A549 (cell line): ENCODE measurements at regions not wholly inside any gene's neighbourhood (a gene's known extent, or its start where the extent isn't known, plus 50 kb on each side); places are given as distances from the start of the nearest gene placed in this dataset.

ENCODE experiments used
- ATAC-seq, 2 experiments: fragments of 200-7000 bp in 1 of 2; fragments of >200 bp in 1 of 2; cut with Nextera tagmentation in 1 of 2; cut with Tn5 transposase in 1 of 2; 3 replicates each; pipeline versions ENCODE4 v1.8.0 to v1.9.1; 2018 to 2020; ENCODE audit warnings: mild to moderate bottlenecking in 1 of 2, moderate library complexity in 1 of 2
- CTCF ChIA-PET: fragments of 300-600 bp; sonication (Branson Sonifier 250); formaldehyde crosslinking; extraction: SDS; loops from one replicate; lab custom pipeline; 2021; ENCODE audit warnings: antibody characterized with exemption, inconsistent platforms; lab: Yijun Ruan, JAX
- POLR2A ChIA-PET: fragments of 350-600 bp; formaldehyde crosslinking; extraction: SDS; loops from one replicate; lab custom pipeline; 2021; ENCODE audit warnings: antibody characterized with exemption, inconsistent platforms; lab: Yijun Ruan, JAX
- DNase-seq, 2 experiments: peaks; one replicate each; pipeline versions ENCODE4 v3.0.0 to v3.0.0-alpha.2; 2011 to 2016; ENCODE audit warnings: low read depth in 1 of 2, low spot score in 1 of 2
- FAIRE-seq: peaks from 2 replicates; lab custom pipeline; 2011; peaks lifted over from hg19 to GRCh38; lab: Jason Lieb, UNC
- H3K27ac ChIP-seq, 2 experiments: fragments of >200 bp; sonication (Bioruptor Twin); formaldehyde crosslinking; 3 replicates each; pipeline ENCODE4 v1.5.1; 2016 to 2017
- H3K4me1 ChIP-seq: fragments of >200 bp; sonication (Bioruptor Twin); formaldehyde crosslinking; 3 replicates; pipeline ENCODE4 v1.6.1; 2016
- H3K4me2 ChIP-seq: fragments of >200 bp; sonication (Bioruptor Twin); formaldehyde crosslinking; 3 replicates; pipeline ENCODE4 v1.6.1; 2016
- H3K4me3 ChIP-seq: fragments of >200 bp; sonication (Bioruptor Twin); formaldehyde crosslinking; 3 replicates; pipeline ENCODE4 v1.5.1; 2016
- H3K9me3 ChIP-seq: fragments of >200 bp; sonication (Bioruptor Twin); formaldehyde crosslinking; 3 replicates; pipeline ENCODE4 v1.6.1; 2016
- BHLHE40 ChIP-seq: IDR thresholded peaks from 2 replicates; pipeline ENCODE4 v1.6.1; 2012; ENCODE audit warnings: low read depth, low read length, inconsistent platforms
- CBX8 ChIP-seq: fragments of 200-600 bp; sonication (generic); IDR thresholded peaks from 2 replicates; pipeline ENCODE4 v1.6.1; 2016
- CHD2 ChIP-seq: fragments of 150-350 bp; IDR thresholded peaks from 2 replicates; pipeline ENCODE4 v1.6.1; 2014; ENCODE audit warnings: low read length; ENCODE audit not compliant: partially characterized antibody
- EHF ChIP-seq: fragments of 250-450 bp; sonication (Bioruptor Pico); IDR thresholded peaks from 2 replicates; pipeline ENCODE4 v1.5.0; 2020; ENCODE audit warnings: mild to moderate bottlenecking
- FOSB ChIP-seq: fragments of 250-450 bp; sonication (Bioruptor Pico); IDR thresholded peaks from 2 replicates; pipeline ENCODE4 v1.5.0; 2020; ENCODE audit warnings: mild to moderate bottlenecking, moderate library complexity
- FOSL2 ChIP-seq, 2 experiments: fragments of 450-650 bp in 1 of 2; fragments of >200 bp in 1 of 2; sonication (Bioruptor Twin) in 1 of 2; formaldehyde crosslinking; IDR thresholded peaks; 2 replicates each; pipeline versions ENCODE4 v1.5.0 to v1.6.1; 2016 to 2020; ENCODE audit warnings: mild to moderate bottlenecking in 1 of 2, moderate library complexity in 1 of 2
- HDAC2 ChIP-seq: fragments of 200-600 bp; sonication (generic); IDR thresholded peaks from 2 replicates; pipeline ENCODE4 v1.6.1; 2016
- HEYL ChIP-seq: fragments of 250-450 bp; sonication (Bioruptor Pico); IDR thresholded peaks from 2 replicates; pipeline ENCODE4 v1.8.0; 2021; ENCODE audit warnings: mild to moderate bottlenecking, moderate library complexity
- HOXA7 ChIP-seq: fragments of 250-450 bp; sonication (Bioruptor Pico); IDR thresholded peaks from 2 replicates; pipeline ENCODE4 v1.5.0; 2020; ENCODE audit warnings: mild to moderate bottlenecking, moderate library complexity
- KDM1A ChIP-seq: fragments of 200-600 bp; sonication (generic); IDR thresholded peaks from 2 replicates; pipeline ENCODE4 v1.6.1; 2016; ENCODE audit warnings: low read depth, mild to moderate bottlenecking
- MAFK ChIP-seq: fragments of 450-650 bp; IDR thresholded peaks from 2 replicates; pipeline ENCODE4 v1.6.1; 2014; ENCODE audit not compliant: partially characterized antibody
- NFE2L2 ChIP-seq: fragments of 150-350 bp; conservative IDR thresholded peaks from 2 replicates; pipeline ENCODE4 v1.6.1; 2014; ENCODE audit warnings: low read length
- NR3C1 ChIP-seq: fragments of >200 bp; sonication (Bioruptor Twin); formaldehyde crosslinking; IDR thresholded peaks from 3 replicates; pipeline ENCODE4 v1.6.1; 2017
- PHF8 ChIP-seq: fragments of 200-600 bp; sonication (generic); IDR thresholded peaks from 2 replicates; pipeline ENCODE4 v1.6.1; 2016; ENCODE audit warnings: low read depth, mild to moderate bottlenecking, antibody characterized with exemption, moderate library complexity, borderline replicate concordance
- POLR2AphosphoS2 ChIP-seq: conservative IDR thresholded peaks from 2 replicates; pipeline ENCODE4 v1.6.1; 2012; ENCODE audit warnings: low read length, improper control_type of control experiment, inconsistent platforms
- RFX5 ChIP-seq: fragments of 450-650 bp; IDR thresholded peaks from 2 replicates; pipeline ENCODE4 v1.7.1; 2014; ENCODE audit warnings: antibody characterized with exemption, mild to moderate bottlenecking, moderate library complexity
- SREBF2 ChIP-seq: fragments of 450-650 bp; IDR thresholded peaks from 2 replicates; pipeline ENCODE4 v1.6.1; 2014; ENCODE audit warnings: mild to moderate bottlenecking, moderate library complexity
- TFCP2L1 ChIP-seq: fragments of 250-450 bp; sonication (Bioruptor Pico); IDR thresholded peaks from 2 replicates; pipeline ENCODE4 v1.5.0; 2021; ENCODE audit warnings: mild to moderate bottlenecking
- ZC3H11A ChIP-seq: fragments of 450-650 bp; IDR thresholded peaks from 2 replicates; pipeline ENCODE4 v1.6.1; 2014; ENCODE audit warnings: antibody characterized with exemption, mild to moderate bottlenecking
- ZFP36 ChIP-seq: fragments of 450-650 bp; IDR thresholded peaks from 2 replicates; pipeline ENCODE4 v1.6.1; 2014; ENCODE audit warnings: borderline replicate concordance; ENCODE audit not compliant: partially characterized antibody
- ZNF302 ChIP-seq: fragments of 250-450 bp; sonication (Bioruptor Pico); IDR thresholded peaks from 2 replicates; pipeline ENCODE4 v1.9.0; 2021; ENCODE audit warnings: inconsistent platforms, mild to moderate bottlenecking, moderate library complexity
- WGBS: methylation state at CpG from one replicate; pipeline ENCODE4 v1.1.6; 2017; ENCODE audit errors: missing lambda C conversion rate; 5-methylcytosine and 5-hydroxymethylcytosine counted together
- TF ChIP-seq, protein P1 (sequence below): IDR thresholded peaks from 2 replicates; pipeline ENCODE4 v1.6.1; 2012
- TF ChIP-seq, protein P2 (sequence below): fragments of >200 bp; sonication (Bioruptor Twin); formaldehyde crosslinking; IDR thresholded peaks from 2 replicates; pipeline ENCODE4 v1.6.1; 2016
- TF ChIP-seq, protein P3 (sequence below): fragments of 150-350 bp; IDR thresholded peaks from 2 replicates; pipeline ENCODE4 v1.6.1; 2014; ENCODE audit warnings: low read depth, mild to moderate bottlenecking, low read length
- TF ChIP-seq, protein P4 (sequence below): IDR thresholded peaks from 2 replicates; pipeline ENCODE4 v1.6.1; 2012
- TF ChIP-seq, protein P5 (sequence below): IDR thresholded peaks from 2 replicates; pipeline ENCODE4 v1.6.1; 2012; ENCODE audit warnings: low read depth, borderline replicate concordance
- TF ChIP-seq, protein P6 (sequence below): fragments of 250-450 bp; sonication (Bioruptor Pico); IDR thresholded peaks from 2 replicates; pipeline ENCODE4 v1.5.0; 2021; ENCODE audit warnings: mild to moderate bottlenecking, moderate library complexity, borderline replicate concordance

DNA sequence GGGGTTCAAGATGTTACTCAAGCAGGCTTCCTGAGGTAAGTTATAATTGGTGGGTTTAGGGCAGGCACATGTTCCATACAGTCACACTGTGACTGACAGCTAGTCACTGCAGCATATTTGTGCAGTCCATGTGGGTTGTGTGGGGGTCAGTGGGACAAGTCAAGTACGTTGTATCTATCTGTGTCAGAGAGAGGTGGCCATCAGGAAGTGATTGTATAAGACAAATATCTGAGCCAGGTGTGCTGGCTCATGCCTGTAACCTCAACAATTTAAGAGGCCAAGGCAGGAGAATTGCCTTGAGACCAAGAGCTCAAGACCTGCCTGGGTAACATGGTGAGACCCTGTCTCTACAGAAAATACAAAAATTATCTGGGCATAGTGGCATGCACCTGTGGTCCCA is 509.3 kb downstream of the CENPC start:
- POLR2A ChIA-PET: no interaction called here
- no peak overlapping the region for H3K4me3 ChIP-seq
- no peaks in the 10 kb centered on the region for H3K4me1 ChIP-seq
- no peak for FAIRE-seq
- TF ChIP-seq RFX5: no peak
- no peak for TF ChIP-seq NR3C1
- no peak for TF ChIP-seq NFE2L2
- TF ChIP-seq, all 56 proteins: peak for 0
- no peak overlapping the region for H3K27ac ChIP-seq
- CTCF ChIA-PET: interaction anchor here (1.2 kb wide), 1 partner anchor 9 kb away, joined by 4 read pairs; no protein-coding TSS in a partner anchor
- no peaks in the 10 kb centered on the region for H3K9me3 ChIP-seq
- no peak for DNase-seq
- no peak for ATAC-seq
- 0% methylated on average over 1 of the region's 1 CpG for WGBS
- no peak overlapping the region for H3K4me2 ChIP-seq

DNA sequence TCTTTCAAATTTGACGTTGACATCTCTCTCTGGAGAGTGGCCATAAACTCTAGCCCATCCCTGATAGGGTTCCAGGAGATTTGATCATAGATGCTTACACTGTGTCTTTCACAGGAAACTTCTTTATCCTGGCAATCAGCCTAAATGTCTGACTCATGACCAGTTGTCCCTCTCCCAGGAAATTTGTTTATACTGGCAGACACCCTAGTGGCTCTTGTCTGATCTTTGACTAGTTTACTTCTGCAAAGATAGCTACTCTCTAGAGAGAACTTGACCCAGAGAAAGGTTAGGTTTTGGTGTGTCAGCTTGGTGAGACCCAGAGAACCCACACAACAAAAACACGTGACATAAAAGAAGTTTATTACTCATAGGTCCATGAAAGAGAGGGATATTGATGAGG is 509.8 kb downstream of the CENPC start:
- TF ChIP-seq BHLHE40 (no peak), SREBF2 (no peak), CBX8 (no peak), TFCP2L1 (CRISPR knock-in tag) (no peak), KDM1A (no peak), HDAC2 (no peak), HEYL (CRISPR knock-in tag) (no peak)
- TF ChIP-seq, protein P1, sequence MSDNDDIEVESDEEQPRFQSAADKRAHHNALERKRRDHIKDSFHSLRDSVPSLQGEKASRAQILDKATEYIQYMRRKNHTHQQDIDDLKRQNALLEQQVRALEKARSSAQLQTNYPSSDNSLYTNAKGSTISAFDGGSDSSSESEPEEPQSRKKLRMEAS: no peak
- TF ChIP-seq, protein P2, sequence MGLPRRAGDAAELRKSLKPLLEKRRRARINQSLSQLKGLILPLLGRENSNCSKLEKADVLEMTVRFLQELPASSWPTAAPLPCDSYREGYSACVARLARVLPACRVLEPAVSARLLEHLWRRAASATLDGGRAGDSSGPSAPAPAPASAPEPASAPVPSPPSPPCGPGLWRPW: no peak
- TF ChIP-seq, protein P3, sequence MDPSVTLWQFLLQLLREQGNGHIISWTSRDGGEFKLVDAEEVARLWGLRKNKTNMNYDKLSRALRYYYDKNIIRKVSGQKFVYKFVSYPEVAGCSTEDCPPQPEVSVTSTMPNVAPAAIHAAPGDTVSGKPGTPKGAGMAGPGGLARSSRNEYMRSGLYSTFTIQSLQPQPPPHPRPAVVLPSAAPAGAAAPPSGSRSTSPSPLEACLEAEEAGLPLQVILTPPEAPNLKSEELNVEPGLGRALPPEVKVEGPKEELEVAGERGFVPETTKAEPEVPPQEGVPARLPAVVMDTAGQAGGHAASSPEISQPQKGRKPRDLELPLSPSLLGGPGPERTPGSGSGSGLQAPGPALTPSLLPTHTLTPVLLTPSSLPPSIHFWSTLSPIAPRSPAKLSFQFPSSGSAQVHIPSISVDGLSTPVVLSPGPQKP: no peak
- no peak for ATAC-seq
- WGBS: 6% methylated on average over 2 of the region's 2 CpGs
- no peaks in the 10 kb centered on the region for H3K9me3 ChIP-seq
- no peak overlapping the region for H3K4me3 ChIP-seq
- no peak overlapping the region for H3K4me2 ChIP-seq
- no peak for FAIRE-seq
- peak in 1 of 2 experiments; percentile 18 for DNase-seq
- ChIA-PET POLR2A (no interaction called here), CTCF (no interaction called here)
- no peaks in the 10 kb centered on the region for H3K4me1 ChIP-seq
- no peak overlapping the region for H3K27ac ChIP-seq

DNA sequence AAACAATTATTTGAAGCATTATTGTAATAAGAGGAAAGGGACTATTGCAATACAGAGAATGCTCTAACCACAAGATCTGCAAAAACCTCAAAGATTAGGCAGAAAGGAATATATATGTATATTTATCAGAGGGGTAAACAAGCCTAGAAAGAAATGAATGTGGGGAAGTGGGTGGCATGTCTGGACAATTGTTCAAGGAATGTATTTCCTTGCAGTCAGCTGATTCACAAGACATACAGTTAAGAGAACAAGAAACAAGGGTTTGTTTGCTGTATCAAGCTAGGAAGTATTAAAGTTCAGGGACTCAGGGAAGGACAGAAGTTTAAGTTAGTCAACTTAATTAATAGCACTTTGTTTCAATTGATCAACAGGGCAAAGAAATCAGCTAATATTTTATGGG is 514.7 kb downstream of the CENPC start:
- Histone ChIP-seq H3K4me3 (no peak overlapping the region), H3K4me2 (no peak overlapping the region), H3K4me1 (no peaks in the 10 kb centered on the region), H3K27ac (no peak overlapping the region), H3K9me3 (no peaks in the 10 kb centered on the region)
- no peak for FAIRE-seq
- no peak for DNase-seq
- no peak for ATAC-seq
- ChIA-PET POLR2A (no interaction called here), CTCF (no interaction called here)
- no peak for TF ChIP-seq ZC3H11A
- TF ChIP-seq, protein P4, sequence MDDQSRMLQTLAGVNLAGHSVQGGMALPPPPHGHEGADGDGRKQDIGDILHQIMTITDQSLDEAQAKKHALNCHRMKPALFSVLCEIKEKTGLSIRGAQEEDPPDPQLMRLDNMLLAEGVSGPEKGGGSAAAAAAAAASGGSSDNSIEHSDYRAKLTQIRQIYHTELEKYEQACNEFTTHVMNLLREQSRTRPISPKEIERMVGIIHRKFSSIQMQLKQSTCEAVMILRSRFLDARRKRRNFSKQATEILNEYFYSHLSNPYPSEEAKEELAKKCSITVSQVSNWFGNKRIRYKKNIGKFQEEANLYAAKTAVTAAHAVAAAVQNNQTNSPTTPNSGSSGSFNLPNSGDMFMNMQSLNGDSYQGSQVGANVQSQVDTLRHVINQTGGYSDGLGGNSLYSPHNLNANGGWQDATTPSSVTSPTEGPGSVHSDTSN: no peak
- no peak for TF ChIP-seq HDAC2

DNA sequence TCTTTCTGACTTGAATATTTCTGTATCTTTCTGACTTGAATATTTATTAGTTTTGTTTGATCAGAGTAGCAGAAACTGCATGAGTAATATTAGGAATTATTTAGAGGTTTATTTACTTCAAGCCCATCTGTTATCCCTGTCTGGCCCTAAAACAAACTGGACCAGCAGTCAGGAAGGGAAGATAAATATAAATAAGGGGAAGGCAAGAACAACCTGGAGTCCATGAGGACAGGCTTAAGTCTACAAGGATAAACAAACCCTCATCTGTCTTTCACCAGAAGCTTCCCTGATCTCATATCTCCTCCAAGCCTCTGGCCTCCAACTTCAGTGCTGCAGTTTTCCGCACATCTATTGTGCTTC is 524.9 kb downstream of the CENPC start:
- DNase-seq (no peak), ATAC-seq (no peak), FAIRE-seq (no peak)
- ChIA-PET POLR2A (no interaction called here), CTCF (no interaction called here)
- Histone ChIP-seq H3K27ac (no peak overlapping the region), H3K4me3 (no peak overlapping the region), H3K4me2 (no peak overlapping the region), H3K9me3 (no peaks in the 10 kb centered on the region), H3K4me1 (no peaks in the 10 kb centered on the region)
- WGBS: 78% methylated on average over 1 of the region's 1 CpG
- TF ChIP-seq PHF8: no peak
- TF ChIP-seq CBX8: no peak
- no peak for TF ChIP-seq ZNF302 (CRISPR knock-in tag)
- TF ChIP-seq, protein P3: no peak
- TF ChIP-seq FOSB (CRISPR knock-in tag): no peak
- TF ChIP-seq HOXA7 (CRISPR knock-in tag): no peak
- TF ChIP-seq FOSL2 (IDR thresholded peaks at IDR 0.05): no peak
- no peak for TF ChIP-seq FOSL2 (CRISPR knock-in tag; IDR thresholded peaks at IDR 0.05)
- no peak for TF ChIP-seq ZFP36
- TF ChIP-seq, protein P5, sequence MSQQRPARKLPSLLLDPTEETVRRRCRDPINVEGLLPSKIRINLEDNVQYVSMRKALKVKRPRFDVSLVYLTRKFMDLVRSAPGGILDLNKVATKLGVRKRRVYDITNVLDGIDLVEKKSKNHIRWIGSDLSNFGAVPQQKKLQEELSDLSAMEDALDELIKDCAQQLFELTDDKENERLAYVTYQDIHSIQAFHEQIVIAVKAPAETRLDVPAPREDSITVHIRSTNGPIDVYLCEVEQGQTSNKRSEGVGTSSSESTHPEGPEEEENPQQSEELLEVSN: no peak
- TF ChIP-seq CHD2: no peak
- TF ChIP-seq, protein P6, sequence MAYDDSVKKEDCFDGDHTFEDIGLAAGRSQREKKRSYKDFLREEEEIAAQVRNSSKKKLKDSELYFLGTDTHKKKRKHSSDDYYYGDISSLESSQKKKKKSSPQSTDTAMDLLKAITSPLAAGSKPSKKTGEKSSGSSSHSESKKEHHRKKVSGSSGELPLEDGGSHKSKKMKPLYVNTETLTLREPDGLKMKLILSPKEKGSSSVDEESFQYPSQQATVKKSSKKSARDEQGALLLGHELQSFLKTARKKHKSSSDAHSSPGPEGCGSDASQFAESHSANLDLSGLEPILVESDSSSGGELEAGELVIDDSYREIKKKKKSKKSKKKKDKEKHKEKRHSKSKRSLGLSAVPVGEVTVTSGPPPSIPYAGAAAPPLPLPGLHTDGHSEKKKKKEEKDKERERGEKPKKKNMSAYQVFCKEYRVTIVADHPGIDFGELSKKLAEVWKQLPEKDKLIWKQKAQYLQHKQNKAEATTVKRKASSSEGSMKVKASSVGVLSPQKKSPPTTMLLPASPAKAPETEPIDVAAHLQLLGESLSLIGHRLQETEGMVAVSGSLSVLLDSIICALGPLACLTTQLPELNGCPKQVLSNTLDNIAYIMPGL (CRISPR knock-in tag): no peak
- no peak for TF ChIP-seq NFE2L2
- no peak for TF ChIP-seq POLR2AphosphoS2
- no peak for TF ChIP-seq MAFK
- TF ChIP-seq EHF (CRISPR knock-in tag): no peak
